NCI-H128 (cell line): ENCODE measurements at regions not wholly inside any gene's neighbourhood (a gene's known extent, or its start where the extent isn't known, plus 50 kb on each side); places are given as distances from the start of the nearest gene placed in this dataset.

ENCODE experiments used
- DNase-seq: peaks from one replicate; lab custom pipeline; 2025; ENCODE audit not compliant: unreplicated experiment; lab: John Stamatoyannopoulos, UW

DNA sequence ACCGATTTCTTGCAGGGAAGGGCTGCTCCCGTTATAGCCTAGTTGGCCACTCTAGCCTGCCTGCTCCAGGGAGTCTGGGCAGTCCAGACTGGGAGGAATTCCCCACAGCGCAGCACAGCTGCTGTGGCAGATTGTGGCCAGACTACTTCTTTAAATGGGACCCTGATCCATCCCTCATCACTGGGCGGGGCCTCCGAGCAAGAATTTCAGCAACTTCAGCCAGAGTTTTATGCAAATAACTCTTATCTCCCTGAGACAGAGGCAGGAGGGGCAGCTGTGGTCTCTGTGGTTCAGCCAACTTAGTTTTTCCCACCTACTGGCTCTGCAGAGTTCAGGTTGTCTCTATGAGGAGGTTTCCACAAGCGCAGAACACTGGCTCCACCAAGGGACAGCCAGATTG, 1583.2 kb downstream of the SUCLG1 start:
- no peak for DNase-seq

GRCh38 chr2:82857967-82858366, 1601.1 kb downstream of the SUCLG1 start:
- DNase-seq, result no peak

DNA sequence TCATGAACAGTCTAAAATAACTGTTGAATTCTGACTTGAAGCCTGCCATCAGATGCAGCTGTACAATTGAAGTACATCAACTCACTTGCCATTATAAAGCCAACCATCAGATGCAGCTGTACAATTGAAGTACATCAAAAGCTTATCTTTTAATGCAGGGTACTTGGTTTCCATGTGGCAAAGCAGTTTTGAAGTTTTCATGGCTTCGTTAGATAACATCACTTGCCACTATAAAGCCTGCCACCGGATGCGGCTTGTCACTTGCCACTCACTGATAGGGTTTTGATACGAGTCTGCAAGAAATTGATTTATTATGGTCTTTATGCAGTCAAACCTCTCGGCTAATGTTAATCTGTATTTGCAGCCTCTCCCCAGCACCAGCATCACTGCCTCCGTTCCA, 1605.8 kb downstream of the SUCLG1 start:
- DNase-seq, result no peak

DNA sequence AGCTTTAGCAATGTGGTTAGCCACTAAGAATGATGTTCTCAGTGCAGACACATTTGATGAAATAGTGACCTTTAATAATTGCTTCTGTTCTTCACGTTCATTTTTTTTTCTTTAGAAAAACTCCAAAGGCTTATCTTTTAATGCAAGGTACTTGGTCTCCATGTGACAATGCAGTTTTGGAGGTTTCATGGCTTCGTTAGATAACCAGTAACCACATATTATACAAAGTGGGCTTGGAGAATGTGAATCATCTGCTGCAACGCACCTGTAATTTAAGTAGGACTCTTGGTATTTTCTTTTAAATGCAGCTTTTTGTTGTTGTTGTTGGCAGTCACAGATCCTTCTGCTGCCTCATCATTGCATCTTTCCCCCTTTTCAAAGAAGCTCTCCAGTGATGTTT, 1606.3 kb downstream of the SUCLG1 start:
- DNase-seq, result no peak

- DNase-seq, result no peak
These were observed 1610.8 kb downstream of the SUCLG1 start for GRCh38 chr2:82848285-82848684.

- DNase-seq, result no peak
These were observed 1620.0 kb downstream of the SUCLG1 start for GRCh38 chr2:82839036-82839435.

DNA sequence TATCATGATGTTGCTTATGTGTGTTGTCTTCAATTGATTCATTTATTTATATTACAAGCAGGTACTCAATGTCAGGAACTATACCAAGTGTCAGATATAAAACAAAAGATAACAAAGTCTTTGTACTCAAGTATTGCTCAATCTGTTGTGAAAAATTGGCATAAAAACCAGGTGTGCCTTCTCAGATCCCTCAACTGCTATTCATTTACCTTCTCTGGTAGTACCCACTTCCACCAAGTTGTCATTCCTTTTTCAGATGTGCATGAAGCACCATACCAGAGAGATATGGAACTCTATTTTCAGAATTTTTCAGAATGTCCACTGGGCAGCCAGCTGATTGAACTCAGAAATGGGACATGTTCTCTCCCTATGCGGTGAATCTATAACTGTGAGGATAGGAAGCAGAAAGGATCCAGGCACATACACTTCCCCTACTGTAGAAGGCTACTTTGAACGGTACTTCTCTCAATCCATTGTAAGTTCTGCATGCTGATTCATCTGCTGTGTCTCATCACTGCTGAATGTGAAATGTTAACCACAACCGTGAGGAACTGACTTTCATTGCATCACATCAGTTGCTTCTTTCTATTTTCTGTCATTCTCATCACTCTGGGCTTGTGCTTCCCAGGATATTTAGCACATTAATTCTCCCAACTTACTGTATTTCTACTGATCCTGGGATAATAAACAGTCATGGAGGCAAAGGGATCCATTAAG, 1621.3 kb downstream of the SUCLG1 start:
- no peak for DNase-seq

DNA sequence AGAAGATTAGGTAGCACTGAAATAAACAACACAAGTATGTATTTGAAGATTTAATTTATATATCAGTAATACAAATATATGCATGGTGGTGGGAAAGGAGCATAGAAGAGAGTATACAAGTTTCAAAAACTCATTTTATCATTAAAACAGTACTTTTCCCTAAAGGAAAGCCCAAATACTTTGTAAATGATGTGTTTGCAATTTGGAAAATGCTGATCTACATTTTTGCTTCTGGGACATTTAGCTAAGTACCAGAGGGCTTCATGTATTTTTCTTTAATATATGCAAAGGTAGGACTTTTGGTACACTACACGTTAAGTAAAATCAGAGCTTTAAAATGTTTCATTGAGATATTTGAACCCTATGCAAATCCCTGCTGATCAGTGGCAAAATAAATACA, 1624.2 kb downstream of the SUCLG1 start:
- DNase-seq, result no peak

GRCh38 chr2:82827426-82827825, 1631.7 kb downstream of the SUCLG1 start:
- DNase-seq, result no peak

DNA sequence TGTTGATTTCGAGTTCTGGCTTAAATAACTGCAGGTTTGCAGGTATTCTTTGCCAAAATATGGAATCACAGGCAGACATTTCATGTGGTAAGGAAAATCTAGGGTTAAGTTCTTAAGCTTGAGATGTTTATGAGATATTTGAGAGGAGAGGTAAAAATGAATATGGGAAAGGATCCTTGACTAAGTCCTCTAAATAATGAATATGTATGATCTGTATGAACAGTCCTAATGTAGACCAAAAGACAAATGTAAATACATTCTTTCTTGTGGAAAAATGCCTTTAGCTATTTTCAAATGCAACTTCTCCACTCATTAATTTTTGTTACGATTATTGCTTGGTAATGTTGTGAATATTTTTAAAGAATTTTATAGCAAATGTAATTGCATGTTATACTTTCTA, 1632.6 kb downstream of the SUCLG1 start:
- DNase-seq, result no peak

- no peak for DNase-seq
These were observed 1633.5 kb downstream of the SUCLG1 start for GRCh38 chr2:82825410-82826090.

GRCh38 chr2:82823892-82824291, 1635.2 kb downstream of the SUCLG1 start:
- DNase-seq, result no peak

DNA sequence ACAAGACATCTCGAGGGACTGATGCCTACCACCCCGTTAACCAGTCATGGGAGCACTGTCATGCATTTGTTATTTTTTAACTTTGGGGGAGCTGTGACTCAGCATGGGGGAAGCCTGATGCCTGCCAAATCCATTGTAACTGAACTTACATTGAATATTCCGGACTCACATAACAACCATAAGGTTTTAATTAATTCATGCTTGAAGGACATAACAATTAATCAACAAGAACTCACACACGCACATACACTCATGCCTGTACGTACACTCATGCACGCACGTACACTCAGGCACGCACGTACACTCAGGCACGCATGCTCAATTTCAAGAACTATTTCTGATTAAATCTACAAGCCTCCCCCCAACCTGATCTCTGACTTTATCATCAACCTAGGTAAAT, 1639.1 kb downstream of the SUCLG1 start:
- DNase-seq, result no peak

- DNase-seq, result no peak
These were observed 1644.9 kb downstream of the SUCLG1 start for GRCh38 chr2:82814146-82814545.

DNA sequence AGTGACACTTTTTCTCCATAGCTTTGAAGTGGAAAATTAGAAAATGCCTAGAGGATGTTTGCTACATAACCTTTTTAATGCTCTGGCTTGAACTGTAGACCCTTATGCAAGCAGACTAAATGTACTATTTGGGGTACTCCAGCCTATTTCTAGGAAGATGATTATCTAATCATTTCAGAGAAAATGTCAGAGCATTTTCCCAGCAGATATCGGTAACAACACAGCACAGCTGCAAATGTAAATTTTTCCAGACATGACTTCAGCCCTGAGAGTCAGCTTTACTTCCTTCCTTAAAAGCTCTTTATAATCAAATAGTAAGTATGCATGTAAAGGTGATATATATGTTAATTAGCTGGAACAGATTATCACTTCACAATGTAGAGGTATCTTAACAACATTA, 1647.1 kb downstream of the SUCLG1 start:
- no peak for DNase-seq

- no peak for DNase-seq
These were observed 1655.8 kb downstream of the SUCLG1 start for GRCh38 chr2:82803307-82803706.

- no peak for DNase-seq
These were observed 1661.6 kb downstream of the SUCLG1 start for GRCh38 chr2:82797469-82797868.

- DNase-seq, result no peak
These were observed 1662.9 kb downstream of the SUCLG1 start for GRCh38 chr2:82796132-82796531.

DNA sequence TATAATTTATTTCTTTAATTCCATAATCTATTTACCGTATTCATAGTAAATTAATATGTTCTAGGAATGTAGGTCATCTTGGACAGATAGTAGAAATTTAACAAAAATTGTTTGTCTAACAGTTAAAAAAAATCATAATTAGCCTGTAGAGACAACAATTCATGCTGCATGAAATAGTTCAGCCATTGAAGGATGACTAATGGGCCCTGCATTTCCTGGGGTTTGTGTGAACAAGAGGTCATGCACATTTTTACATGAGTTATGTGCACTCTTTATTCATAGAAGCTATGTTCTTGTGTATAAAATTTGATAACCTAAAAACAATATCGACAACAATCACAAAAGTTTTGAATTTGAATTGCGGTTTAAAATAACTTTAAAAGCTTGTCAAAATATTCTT, 1663.6 kb downstream of the SUCLG1 start:
- no peak for DNase-seq

- no peak for DNase-seq
These were observed 1665.2 kb downstream of the SUCLG1 start for GRCh38 chr2:82793711-82794435.

- no peak for DNase-seq
These were observed 1666.8 kb downstream of the SUCLG1 start for GRCh38 chr2:82792316-82792715.
